Activated T-helper 2 cell treated with anti-CD3 and anti-CD28 coated beads, Interferon-gamma antibody, Interleukin-2, Interleukin-4, amounts not matched to agents 10 μg/mL and 5 μg/mL and 100 μg/mL, durations not matched to agents 14 hours and 24 hours and 36 hours (primary cell): ENCODE measurements at regions not wholly inside any gene's neighbourhood (a gene's known extent, or its start where the extent isn't known, plus 50 kb on each side); places are given as distances from the start of the nearest gene placed in this dataset.

Experiments
- DNase-seq: peaks from one replicate; pipeline ENCODE4 v3.0.0; 2021; ENCODE audit warnings: low spot score
- H3K27ac Mint-ChIP-seq: one replicate; pipeline ENCODE4 v1.8.0; 2021; ENCODE audit warnings: mixed read lengths
- H3K27me3 Mint-ChIP-seq: one replicate; pipeline ENCODE4 v1.8.0; 2021; ENCODE audit warnings: low read depth, mixed read lengths
- H3K36me3 Mint-ChIP-seq: one replicate; pipeline ENCODE4 v1.8.0; 2021; ENCODE audit warnings: low read depth, mixed read lengths
- H3K4me1 Mint-ChIP-seq: one replicate; pipeline ENCODE4 v1.8.0; 2021; ENCODE audit warnings: low read depth, mixed read lengths
- H3K4me3 Mint-ChIP-seq: one replicate; pipeline ENCODE4 v1.8.0; 2021; ENCODE audit warnings: low read depth, mild to moderate bottlenecking, moderate library complexity, mixed read lengths
- H3K9me3 Mint-ChIP-seq: one replicate; pipeline ENCODE4 v1.8.0; 2021; ENCODE audit warnings: mixed read lengths
- intact Hi-C: fragments of 100-400 bp; cut with micrococcal nuclease; formaldehyde crosslinking; loops from one replicate; pipeline ENCODE4 v1.15.1; 2023

DNA sequence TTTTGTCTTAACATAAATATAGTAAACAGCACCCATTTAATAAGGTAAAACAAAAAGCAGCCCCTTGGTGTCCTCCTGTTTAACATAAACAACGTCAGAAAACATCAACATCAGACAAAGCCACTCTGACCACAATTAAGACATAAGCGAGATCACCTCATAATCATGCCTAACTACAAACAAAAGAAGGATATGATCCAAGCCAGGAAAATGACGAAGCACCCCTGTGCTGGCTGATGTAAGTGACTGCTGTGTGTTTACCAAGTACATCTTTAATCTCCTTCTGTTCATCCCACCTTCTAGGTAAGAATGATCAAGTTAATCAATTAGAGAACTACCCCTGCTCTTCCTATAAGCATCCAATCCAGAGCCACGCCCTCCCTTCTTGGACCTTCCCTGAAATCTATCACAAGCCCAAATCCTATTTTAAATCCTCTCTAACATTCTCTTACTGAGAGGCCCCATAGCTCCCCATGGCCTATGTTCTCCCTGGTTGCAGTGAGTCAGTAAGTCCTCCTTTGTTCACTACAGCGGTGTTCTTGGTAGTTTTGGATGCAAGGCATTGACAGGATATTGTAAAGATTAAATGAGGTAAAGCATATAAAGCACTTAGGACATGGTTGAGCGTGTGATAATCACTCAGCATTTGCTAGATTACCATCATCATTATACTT lies 424.2 kb downstream of the TSN start:
- no peak for DNase-seq
- Mint-ChIP-seq H3K27ac (no peak overlapping the region), H3K27me3 (no peaks in the 10 kb centered on the region), H3K36me3 (no peaks in the 10 kb centered on the region), H3K4me3 (no peak overlapping the region), H3K9me3 (no peaks in the 10 kb centered on the region), H3K4me1 (peaks cover 2% of the 10 kb centered on the region)
- intact Hi-C loops, result no loop called here

DNA sequence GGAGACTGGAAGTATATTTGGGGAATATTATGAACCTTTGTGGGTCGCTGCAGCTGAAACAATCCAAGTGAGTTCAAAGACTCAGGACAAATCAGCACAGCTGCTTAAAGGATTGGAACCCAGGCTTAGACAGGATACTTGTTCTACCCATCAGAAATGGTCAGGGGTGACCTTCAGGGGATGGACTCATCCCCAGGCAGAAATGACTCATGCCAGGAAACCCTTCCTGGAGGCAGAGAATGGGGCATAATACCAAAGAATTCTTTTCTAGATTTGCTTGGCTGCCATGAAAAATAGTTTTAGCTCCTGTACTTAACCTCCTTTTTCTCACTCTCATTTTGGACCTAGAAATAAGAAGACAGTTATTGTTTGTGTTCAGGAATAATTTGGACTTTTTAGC lies 425.5 kb downstream of the TSN start:
- no peak overlapping the region for H3K27ac Mint-ChIP-seq
- H3K36me3 Mint-ChIP-seq, result no peaks in the 10 kb centered on the region
- intact Hi-C loops, result no loop called here
- no peak for DNase-seq
- no peak overlapping the region for H3K4me3 Mint-ChIP-seq
- no peaks in the 10 kb centered on the region for H3K27me3 Mint-ChIP-seq
- no peaks in the 10 kb centered on the region for H3K9me3 Mint-ChIP-seq
- peaks cover 2% of the 10 kb centered on the region for H3K4me1 Mint-ChIP-seq

DNA sequence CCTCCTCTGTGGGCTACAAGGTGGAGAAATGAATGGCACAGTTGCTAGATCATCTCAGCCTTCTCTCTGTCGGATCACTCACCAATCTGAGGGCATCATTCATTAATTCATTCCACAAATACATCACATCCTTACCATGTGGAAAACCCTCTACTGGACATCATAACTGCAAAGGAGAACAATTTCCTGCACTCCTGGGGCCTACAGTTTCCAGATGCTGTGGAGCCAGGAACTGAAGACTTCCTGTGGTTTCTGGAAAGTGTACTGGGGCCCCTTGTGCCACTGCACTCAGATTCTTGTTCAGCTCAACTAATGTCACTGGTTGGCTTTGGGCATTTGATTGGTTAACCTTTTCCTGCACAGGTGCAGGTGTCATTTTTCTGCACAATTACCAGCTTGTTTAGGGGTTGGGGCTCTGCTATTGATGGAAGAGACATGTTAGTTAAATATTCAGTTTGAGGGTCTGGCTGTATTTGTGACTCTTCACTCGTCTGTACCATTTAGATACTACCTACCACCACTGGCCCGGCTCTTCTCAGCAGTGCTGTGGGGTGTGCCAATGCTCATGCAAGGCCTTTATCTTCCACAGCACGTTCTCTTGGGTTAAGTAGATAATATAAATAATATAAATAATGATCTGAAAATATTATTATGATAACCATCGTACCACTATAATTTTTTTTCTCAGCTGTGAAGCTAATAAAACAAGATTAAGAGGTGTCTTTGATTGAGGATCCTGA lies 427.3 kb downstream of the TSN start:
- Mint-ChIP-seq H3K4me1 (peaks cover 2% of the 10 kb centered on the region), H3K27ac (no peak overlapping the region)

DNA sequence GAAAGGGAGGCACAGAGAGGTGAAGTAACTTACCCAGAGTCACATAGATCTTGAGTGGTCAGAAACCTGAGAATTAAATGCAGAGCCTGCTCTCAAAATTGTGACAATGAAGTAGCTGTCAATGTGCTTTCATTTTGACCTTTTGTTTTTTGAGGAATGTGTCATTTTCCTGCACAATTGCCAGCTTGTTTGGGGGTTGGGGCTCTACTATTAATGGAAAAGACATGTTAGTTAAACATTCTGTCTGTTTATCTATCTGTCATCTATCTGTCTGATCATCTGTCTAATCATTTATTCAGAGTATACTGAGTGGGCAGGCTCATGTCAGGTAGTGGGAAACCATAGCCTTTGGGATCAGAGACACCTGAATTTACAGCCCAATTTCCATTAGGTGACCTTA lies 428.4 kb downstream of the TSN start:
- DNase-seq, result no peak
- H3K4me1 Mint-ChIP-seq, result peaks cover 2% of the 10 kb centered on the region
- H3K4me3 Mint-ChIP-seq, result no peak overlapping the region
- H3K27me3 Mint-ChIP-seq, result no peaks in the 10 kb centered on the region
- H3K36me3 Mint-ChIP-seq, result no peaks in the 10 kb centered on the region
- intact Hi-C loops, result no loop called here
- H3K27ac Mint-ChIP-seq, result no peak overlapping the region
- H3K9me3 Mint-ChIP-seq, result no peaks in the 10 kb centered on the region

More for the DNA sequence above, 427.3 kb downstream of the TSN start:
- intact Hi-C loops, result no loop called here
- Mint-ChIP-seq H3K27me3 (no peaks in the 10 kb centered on the region), H3K9me3 (no peaks in the 10 kb centered on the region), H3K36me3 (no peaks in the 10 kb centered on the region), H3K4me3 (no peak overlapping the region)
- DNase-seq, result no peak

DNA sequence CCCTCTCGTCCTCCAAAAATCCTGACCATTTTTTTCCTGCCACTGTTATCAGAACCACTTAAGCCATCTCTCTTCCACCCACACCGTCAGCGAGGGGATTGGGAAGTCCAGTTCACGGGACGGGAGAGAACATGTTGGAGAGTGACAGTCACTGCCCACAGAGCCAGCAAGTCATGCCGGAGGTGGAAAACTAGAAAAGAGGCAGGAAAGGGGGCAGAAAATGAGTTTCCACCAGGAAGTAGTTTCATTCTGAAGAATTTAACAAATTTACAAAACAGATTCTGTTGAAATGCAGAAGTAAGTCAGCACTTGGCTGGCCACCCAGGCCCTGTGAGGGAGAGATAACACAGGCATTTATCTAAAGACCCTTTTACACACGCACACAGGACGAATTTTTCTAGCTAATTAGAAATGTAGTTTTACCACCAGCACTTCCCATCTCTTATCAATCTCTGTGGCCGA lies 431.3 kb downstream of the TSN start:
- H3K27ac Mint-ChIP-seq, result no peak overlapping the region
- intact Hi-C loops, result no loop called here
- H3K4me3 Mint-ChIP-seq, result no peak overlapping the region
- H3K27me3 Mint-ChIP-seq, result no peaks in the 10 kb centered on the region
- no peak for DNase-seq
- H3K9me3 Mint-ChIP-seq, result no peaks in the 10 kb centered on the region
- H3K4me1 Mint-ChIP-seq, result no peaks in the 10 kb centered on the region
- no peaks in the 10 kb centered on the region for H3K36me3 Mint-ChIP-seq

DNA sequence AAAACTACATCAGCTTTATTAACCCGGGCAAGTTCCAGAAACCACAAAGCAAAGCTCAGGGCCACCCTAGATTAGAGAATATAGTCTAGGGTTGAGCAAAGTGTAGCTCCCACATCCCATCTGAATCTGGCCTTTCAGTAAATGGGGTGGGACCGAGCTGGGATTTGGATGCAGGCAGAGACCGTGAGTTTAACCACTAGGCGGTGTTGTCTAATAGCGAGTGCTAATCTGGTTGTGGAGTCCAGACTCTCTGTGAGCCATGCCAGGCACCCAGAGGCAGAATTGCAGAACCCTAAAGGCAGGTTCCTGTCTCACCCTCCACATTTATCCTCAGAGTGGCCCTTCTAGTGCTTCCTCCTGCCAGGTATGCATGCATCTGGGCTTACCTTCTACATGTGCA lies 435.9 kb downstream of the TSN start:
- Mint-ChIP-seq H3K36me3 (no peaks in the 10 kb centered on the region), H3K9me3 (no peaks in the 10 kb centered on the region), H3K27me3 (no peaks in the 10 kb centered on the region), H3K4me3 (no peak overlapping the region), H3K27ac (no peak overlapping the region), H3K4me1 (no peaks in the 10 kb centered on the region)
- no peak for DNase-seq
- intact Hi-C loops, result no loop called here

DNA sequence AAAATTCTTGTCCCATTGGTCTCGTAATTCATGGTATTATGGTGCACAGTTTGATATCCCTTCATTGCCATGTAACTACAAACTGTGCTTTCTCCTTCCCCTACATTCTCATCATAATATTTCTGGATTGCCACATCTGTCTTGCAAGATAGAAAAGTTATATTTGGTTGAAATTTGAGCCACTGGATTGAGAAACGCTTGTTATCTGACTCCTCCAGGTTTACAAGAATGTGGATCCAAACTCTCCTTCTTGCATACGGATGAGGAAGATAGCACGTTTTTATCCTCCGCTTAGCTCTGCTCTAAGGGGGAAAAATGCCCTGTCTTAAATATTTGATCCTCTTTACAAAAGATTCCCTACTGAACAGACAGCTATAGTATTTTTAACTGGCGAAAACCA lies 438.2 kb downstream of the TSN start:
- no peak overlapping the region for H3K27ac Mint-ChIP-seq
- no peak overlapping the region for H3K4me3 Mint-ChIP-seq
- H3K9me3 Mint-ChIP-seq, result no peaks in the 10 kb centered on the region
- H3K36me3 Mint-ChIP-seq, result no peaks in the 10 kb centered on the region
- DNase-seq, result no peak
- H3K4me1 Mint-ChIP-seq, result no peaks in the 10 kb centered on the region
- intact Hi-C loops, result no loop called here
- H3K27me3 Mint-ChIP-seq, result no peaks in the 10 kb centered on the region

DNA sequence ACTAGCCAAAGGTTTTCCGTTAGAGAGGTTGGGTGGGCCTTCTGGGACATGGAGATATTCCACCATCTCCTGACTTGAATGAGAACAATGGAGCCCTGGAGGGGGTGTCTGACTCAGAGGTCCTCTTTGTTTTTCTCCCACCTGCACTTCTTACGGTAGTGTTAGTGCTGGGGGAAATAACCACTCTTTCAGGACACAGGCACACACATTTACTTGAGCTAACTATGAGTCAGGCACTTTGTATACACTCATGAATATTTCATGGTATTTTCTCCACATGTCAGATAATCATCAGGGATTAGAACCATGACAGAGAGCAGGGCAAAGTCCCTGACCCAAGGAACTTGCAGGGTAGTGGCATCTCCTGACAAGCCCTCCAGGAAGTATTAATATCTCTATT lies 439.1 kb downstream of the TSN start:
- no peaks in the 10 kb centered on the region for H3K9me3 Mint-ChIP-seq
- no peaks in the 10 kb centered on the region for H3K36me3 Mint-ChIP-seq
- no peaks in the 10 kb centered on the region for H3K27me3 Mint-ChIP-seq
- H3K4me1 Mint-ChIP-seq, result no peaks in the 10 kb centered on the region
- H3K27ac Mint-ChIP-seq, result no peak overlapping the region
- DNase-seq, result no peak
- intact Hi-C loops, result no loop called here
- no peak overlapping the region for H3K4me3 Mint-ChIP-seq

DNA sequence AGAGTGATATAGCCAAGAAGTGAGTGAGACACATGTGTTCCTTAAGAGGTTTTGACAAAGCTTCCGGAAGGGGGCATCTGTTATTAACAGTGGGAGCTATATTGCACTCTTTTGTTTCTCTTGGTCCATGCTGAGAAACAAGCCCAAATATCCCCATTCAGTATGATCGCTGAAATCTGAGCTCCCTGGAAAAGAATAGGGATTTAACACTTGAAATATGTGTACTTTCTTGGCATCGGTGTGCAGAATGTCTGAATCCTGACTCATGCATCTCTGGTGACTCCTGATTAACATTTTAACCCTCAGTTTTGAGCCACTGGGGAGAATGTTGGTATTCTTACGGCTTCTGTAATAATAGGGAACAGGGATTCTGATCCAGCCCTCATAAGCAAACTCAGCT lies 448.1 kb downstream of the TSN start:
- no peak for DNase-seq
- no peak overlapping the region for H3K4me3 Mint-ChIP-seq
- no peaks in the 10 kb centered on the region for H3K27me3 Mint-ChIP-seq
- intact Hi-C loops, result no loop called here
- no peaks in the 10 kb centered on the region for H3K4me1 Mint-ChIP-seq
- no peaks in the 10 kb centered on the region for H3K9me3 Mint-ChIP-seq
- no peak overlapping the region for H3K27ac Mint-ChIP-seq
- H3K36me3 Mint-ChIP-seq, result no peaks in the 10 kb centered on the region

DNA sequence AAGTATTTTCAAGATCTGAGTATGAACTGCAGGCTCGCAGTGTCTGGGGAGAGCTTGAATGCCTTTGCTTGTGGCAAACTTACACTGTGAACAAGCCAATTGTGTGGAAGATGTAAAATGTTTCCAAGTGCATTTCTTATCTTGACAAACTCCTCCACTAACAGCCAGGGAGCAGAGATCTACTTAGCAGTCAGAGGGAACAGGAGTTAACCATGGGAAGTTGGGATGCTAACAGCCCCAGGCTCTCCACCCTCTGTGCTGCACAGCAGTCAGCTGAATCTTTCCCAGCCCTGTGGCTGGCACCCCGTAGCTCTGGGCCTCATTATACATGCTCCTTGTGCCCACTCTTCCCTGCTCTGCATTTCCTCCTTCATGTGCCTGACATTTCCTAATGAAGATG lies 450.2 kb downstream of the TSN start:
- H3K4me3 Mint-ChIP-seq, result no peak overlapping the region
- H3K27me3 Mint-ChIP-seq, result no peaks in the 10 kb centered on the region
- no peak overlapping the region for H3K27ac Mint-ChIP-seq
- intact Hi-C loops, result no loop called here
- no peaks in the 10 kb centered on the region for H3K9me3 Mint-ChIP-seq
- H3K36me3 Mint-ChIP-seq, result no peaks in the 10 kb centered on the region
- DNase-seq, result no peak
- H3K4me1 Mint-ChIP-seq, result no peaks in the 10 kb centered on the region

DNA sequence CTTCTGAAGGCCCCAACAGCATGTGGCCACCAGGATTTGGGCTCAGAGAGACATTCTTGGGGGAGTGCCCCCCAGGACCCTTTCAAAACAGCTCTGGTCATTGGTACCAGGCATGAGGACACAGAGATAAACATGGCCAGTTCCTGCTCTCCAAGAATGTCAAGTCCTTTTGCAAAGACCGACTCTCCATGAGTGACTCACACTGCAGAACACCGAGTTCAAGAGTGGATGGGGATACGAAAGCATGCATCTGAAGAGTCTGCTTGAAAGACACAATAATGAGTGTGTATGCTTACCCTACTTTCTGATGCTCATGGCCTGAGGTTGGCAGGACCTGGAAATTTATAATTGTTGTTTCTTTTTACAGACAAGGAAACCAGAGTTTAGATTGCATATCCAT lies 450.6 kb downstream of the TSN start:
- H3K4me1 Mint-ChIP-seq, result no peaks in the 10 kb centered on the region

DNA sequence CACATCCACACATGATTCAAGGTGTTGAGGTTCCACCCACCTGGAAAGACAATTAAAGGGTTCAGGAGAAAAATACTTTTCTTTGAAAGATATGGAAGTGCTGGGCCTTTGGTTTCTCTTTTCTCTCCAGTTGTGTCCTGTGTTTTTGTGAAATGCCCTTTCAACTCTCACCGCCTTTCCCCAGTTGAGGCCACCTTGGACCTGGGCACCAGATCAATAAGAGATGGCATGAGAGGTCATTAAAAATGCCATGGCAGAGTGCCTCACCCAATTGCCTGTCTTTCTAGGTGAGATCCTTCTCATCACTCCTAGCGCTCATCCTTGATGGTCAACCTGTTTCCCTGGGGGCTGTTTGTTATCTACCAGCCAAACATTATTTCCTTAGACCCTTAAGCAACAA lies 453.9 kb downstream of the TSN start:
- H3K4me3 Mint-ChIP-seq, result no peak overlapping the region
- H3K4me1 Mint-ChIP-seq, result no peaks in the 10 kb centered on the region
- H3K27me3 Mint-ChIP-seq, result no peaks in the 10 kb centered on the region
- no peak for DNase-seq
- intact Hi-C loops, result no loop called here
- no peak overlapping the region for H3K27ac Mint-ChIP-seq
- H3K9me3 Mint-ChIP-seq, result no peaks in the 10 kb centered on the region
- H3K36me3 Mint-ChIP-seq, result no peaks in the 10 kb centered on the region

More for the DNA sequence above, 450.6 kb downstream of the TSN start:
- Mint-ChIP-seq H3K27ac (no peak overlapping the region), H3K9me3 (no peaks in the 10 kb centered on the region), H3K36me3 (no peaks in the 10 kb centered on the region), H3K4me3 (no peak overlapping the region), H3K27me3 (no peaks in the 10 kb centered on the region)
- intact Hi-C loops, result no loop called here
- no peak for DNase-seq

DNA sequence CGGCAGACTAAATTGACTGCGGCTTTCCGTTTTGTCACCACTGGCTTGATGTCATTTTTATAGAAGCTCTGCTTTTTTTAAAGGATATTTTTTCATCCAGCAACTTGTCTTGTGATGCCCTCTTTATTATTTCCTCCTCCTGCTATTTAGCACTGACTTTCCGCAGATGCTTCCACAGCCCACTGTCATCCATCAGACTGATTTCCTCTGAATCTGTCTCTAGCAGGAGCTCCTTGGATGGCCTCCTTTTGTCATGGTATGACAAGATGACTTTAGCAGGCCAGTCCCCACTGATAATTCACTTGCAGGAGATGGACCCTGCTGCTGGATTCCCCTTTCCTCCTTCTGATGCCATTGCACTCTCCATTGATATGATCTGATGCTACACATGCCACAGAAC lies 454.6 kb downstream of the TSN start:
- intact Hi-C loops, result no loop called here
- no peaks in the 10 kb centered on the region for H3K27me3 Mint-ChIP-seq
- no peaks in the 10 kb centered on the region for H3K36me3 Mint-ChIP-seq
- no peak for DNase-seq
- no peak overlapping the region for H3K27ac Mint-ChIP-seq
- H3K9me3 Mint-ChIP-seq, result no peaks in the 10 kb centered on the region
- H3K4me1 Mint-ChIP-seq, result no peaks in the 10 kb centered on the region
- no peak overlapping the region for H3K4me3 Mint-ChIP-seq
